K562 (cell line): ENCODE measurements at regions not wholly inside any gene's neighbourhood (a gene's known extent, or its start where the extent isn't known, plus 50 kb on each side); places are given as distances from the start of the nearest gene placed in this dataset.

Source experiments
- ATAC-seq: fragments of 200-7000 bp; cut with Tn5 transposase; 3 replicates; pipeline ENCODE4 v1.9.1; 2020; ENCODE audit warnings: moderate library complexity
- BruUV-seq: library from RNA; stranded (reverse); fragments of 400-500 nt; replicated peaks from 2 replicates; lab custom pipeline; 2021; lab: Mats Ljungman, UMichigan
- CTCF ChIA-PET: fragments of 300-600 bp; formaldehyde crosslinking; extraction: SDS; loops from one replicate; lab custom pipeline; 2021; ENCODE audit warnings: low intra/inter-chr PET ratio; lab: Yijun Ruan, JAX
- POLR2A ChIA-PET: fragments of 300-600, 350-650 bp; sonication (Branson Sonifier 250); formaldehyde crosslinking; extraction: SDS; loops from one replicate; lab custom pipeline; 2021; ENCODE audit warnings: antibody characterized with exemption, inconsistent platforms; lab: Yijun Ruan, JAX
- DNase-seq, 4 experiments: peaks; one replicate each; pipeline versions ENCODE4 v3.0.0 to v3.0.0-alpha.2; 2011 to 2018; ENCODE audit warnings: low spot score in 3 of 4, mixed read lengths in 3 of 4; ENCODE audit errors: extremely low read depth in 1 of 4
- FAIRE-seq: peaks from 2 replicates; lab custom pipeline; 2011; peaks lifted over from hg19 to GRCh38; lab: Jason Lieb, UNC
- H2AFZ ChIP-seq: 2 replicates; pipeline ENCODE4 v1.6.0; 2011; ENCODE audit warnings: low read depth, low read length, control low read depth, inconsistent platforms
- H3K27ac ChIP-seq: fragments of 200-600 bp; 3 replicates; pipeline ENCODE4 v1.8.0; 2011; ENCODE audit warnings: low read depth, mild to moderate bottlenecking, control low read depth, inconsistent platforms, low read length, moderate library complexity, mixed read lengths; ENCODE audit errors: extremely low read depth
- H3K27me3 ChIP-seq, 2 experiments: fragments of 300-600 bp in 1 of 2; 2 replicates in 1 of 2; 3 replicates in 1 of 2; pipeline versions ENCODE4 v1.6.0 to v1.8.0; 2011; ENCODE audit warnings: inconsistent platforms in 2 of 2, low read length in 2 of 2, mild to moderate bottlenecking in 1 of 2, mixed read lengths in 1 of 2, moderate library complexity in 1 of 2; ENCODE audit not compliant: control insufficient read depth in 2 of 2, insufficient read depth in 2 of 2
- H3K36me3 ChIP-seq: fragments of 300-600 bp; 3 replicates; pipeline ENCODE4 v1.8.0; 2011; ENCODE audit warnings: mild to moderate bottlenecking, low read length, inconsistent platforms; ENCODE audit not compliant: control insufficient read depth, insufficient read depth
- H3K4me1 ChIP-seq, 2 experiments: fragments of 200-600 bp in 1 of 2; replicated peaks in 1 of 2; 2 replicates in 1 of 2; 3 replicates in 1 of 2; pipeline versions ENCODE4 v1.5.1 to v1.8.0; 2011; ENCODE audit warnings: inconsistent platforms in 2 of 2, low read length in 2 of 2, mild to moderate bottlenecking in 1 of 2, mixed read lengths in 1 of 2, moderate library complexity in 1 of 2; ENCODE audit not compliant: control insufficient read depth in 2 of 2, insufficient read depth in 2 of 2
- H3K4me2 ChIP-seq: 2 replicates; pipeline ENCODE4 v1.6.1; 2011; ENCODE audit warnings: low read length, control low read depth, inconsistent platforms, mixed read lengths; ENCODE audit not compliant: insufficient read depth
- H3K4me3 ChIP-seq: fragments of 200-600 bp; sonication (generic), shearing (Covaris generic); 2 replicates; pipeline ENCODE4 v1.5.1; 2016; ENCODE audit warnings: control low read depth, inconsistent platforms
- H3K79me2 ChIP-seq: fragments of 200-600 bp; 3 replicates; pipeline ENCODE4 v1.8.0; 2011; ENCODE audit warnings: low read length, inconsistent platforms; ENCODE audit not compliant: control insufficient read depth, insufficient read depth
- H3K9ac ChIP-seq, 2 experiments: 2 replicates each; pipeline versions ENCODE4 v1.6.0 to v1.6.1; 2011; ENCODE audit warnings: low read depth in 2 of 2, low read length in 2 of 2, control low read depth in 1 of 2, inconsistent platforms in 1 of 2, mild to moderate bottlenecking in 1 of 2, mixed read lengths in 1 of 2; ENCODE audit not compliant: insufficient read depth in 1 of 2
- H3K9me1 ChIP-seq: one replicate; pipeline ENCODE4 v1.6.0; 2011; ENCODE audit warnings: inconsistent platforms, mild to moderate bottlenecking, low read length, moderate library complexity; ENCODE audit not compliant: control insufficient read depth, insufficient read depth
- H3K9me3 ChIP-seq: replicated peaks from 2 replicates; pipeline ENCODE4 v1.5.1; 2011; ENCODE audit warnings: low read depth, low read length, inconsistent platforms; ENCODE audit not compliant: control insufficient read depth, insufficient read depth
- H4K20me1 ChIP-seq: replicated peaks from 2 replicates; pipeline ENCODE4 v1.6.1; 2011; ENCODE audit warnings: low read length, inconsistent platforms, mixed read lengths; ENCODE audit not compliant: control insufficient read depth, insufficient read depth
- CBX5 ChIP-seq: IDR thresholded peaks from 2 replicates; pipeline ENCODE4 v1.6.1; 2014; ENCODE audit warnings: low read depth, borderline replicate concordance
- CREB1 ChIP-seq, 2 experiments: sonication (generic) in 1 of 2; formaldehyde crosslinking in 1 of 2; IDR thresholded peaks; 2 replicates each; pipeline versions ENCODE4 v1.6.1 to v1.8.0; 2012 to 2022; ENCODE audit warnings: inconsistent platforms in 1 of 2, mild to moderate bottlenecking in 1 of 2, missing genetic modification reagents in 1 of 2, moderate library complexity in 1 of 2
- CTBP1 ChIP-seq: fragments of 450-650 bp; IDR thresholded peaks from 2 replicates; pipeline ENCODE4 v1.6.1; 2016; ENCODE audit warnings: borderline replicate concordance
- EGR1 ChIP-seq: fragments of 450-650 bp; conservative IDR thresholded peaks from 2 replicates; pipeline ENCODE4 v1.6.1; 2017; ENCODE audit warnings: mild to moderate bottlenecking
- FOS ChIP-seq: IDR thresholded peaks from 3 replicates; pipeline ENCODE4 v1.6.1; 2011; ENCODE audit not compliant: insufficient read length; ENCODE audit errors: extremely low read depth
- HDAC1 ChIP-seq, 2 experiments: fragments of 450-650 bp; IDR thresholded peaks; 2 replicates each; pipeline ENCODE4 v1.6.1; 2016 to 2017; ENCODE audit warnings: inconsistent platforms in 1 of 2, mild to moderate bottlenecking in 1 of 2, moderate library complexity in 1 of 2
- HMGN3 ChIP-seq: IDR thresholded peaks from 2 replicates; pipeline ENCODE4 v1.6.1; 2011; ENCODE audit warnings: borderline replicate concordance, low read depth, mild to moderate bottlenecking, mixed read lengths, low read length; ENCODE audit not compliant: insufficient read length; ENCODE audit errors: extremely low read depth
- KDM1A ChIP-seq, 2 experiments: fragments of 450-650 bp; IDR thresholded peaks; 2 replicates each; pipeline ENCODE4 v1.6.1; 2016; ENCODE audit warnings: mild to moderate bottlenecking in 2 of 2
- POLR2AphosphoS5 ChIP-seq: IDR thresholded peaks from 2 replicates; pipeline ENCODE4 v1.6.1; 2011; ENCODE audit warnings: mild to moderate bottlenecking, low read depth, low read length, moderate library complexity; ENCODE audit not compliant: control insufficient read depth, insufficient read depth
- RBFOX2 ChIP-seq: fragments of 200-400 bp; formaldehyde crosslinking; IDR thresholded peaks from 2 replicates; pipeline ENCODE4 v1.6.1; 2017; ENCODE audit warnings: low read depth, mild to moderate bottlenecking, low read length, moderate library complexity
- ZNF24 ChIP-seq: fragments of 450-650 bp; IDR thresholded peaks from 2 replicates; pipeline ENCODE4 v1.6.1; 2016
- WGBS: fragments of 100-300 bp; shearing (Covaris generic); methylation state at CpG from one replicate; pipeline ENCODE4 v1.1.6; 2016; ENCODE audit warnings: low coverage, mixed read lengths; ENCODE audit not compliant: insufficient coverage; ENCODE audit errors: missing lambda C conversion rate; 5-methylcytosine and 5-hydroxymethylcytosine counted together
- in situ Hi-C: fragments of 300-500 bp; cut with MboI; formaldehyde crosslinking; loops from 4 replicates; pipeline ENCODE4 v1.15.0; 2018; ENCODE audit warnings: inconsistent platforms, mixed read lengths
- intact Hi-C: fragments of 100-400 bp; cut with micrococcal nuclease; formaldehyde crosslinking; loops from 2 replicates; pipeline ENCODE4 v1.14.2; 2022
- TF ChIP-seq, protein P1 (sequence below), 2 experiments: fragments of 450-650 bp; IDR thresholded peaks; 2 replicates each; pipeline ENCODE4 v1.6.1; 2016
- TF ChIP-seq, protein P2 (sequence below): fragments of 450-650 bp; IDR thresholded peaks from 2 replicates; pipeline ENCODE4 v1.6.1; 2016; ENCODE audit warnings: borderline replicate concordance
- TF ChIP-seq, protein P3 (sequence below): fragments of 450-650 bp; formaldehyde crosslinking; conservative IDR thresholded peaks from 2 replicates; pipeline ENCODE4 v1.4.0; 2022; ENCODE audit warnings: mild to moderate bottlenecking, missing genetic modification characterization
- TF ChIP-seq, protein P4 (sequence below), 2 experiments: fragments of 200-800 bp in 1 of 2; sonication (Bioruptor generic) in 1 of 2; sonication (generic) in 1 of 2; formaldehyde crosslinking in 1 of 2; IDR thresholded peaks in 1 of 2; conservative IDR thresholded peaks in 1 of 2; 2 replicates each; pipeline versions ENCODE4 v1.5.0 to v1.6.1; 2016 to 2020; ENCODE audit warnings: missing compliant biosample characterization in 1 of 2, missing genetic modification characterization in 1 of 2, missing genetic modification reagents in 1 of 2

DNA sequence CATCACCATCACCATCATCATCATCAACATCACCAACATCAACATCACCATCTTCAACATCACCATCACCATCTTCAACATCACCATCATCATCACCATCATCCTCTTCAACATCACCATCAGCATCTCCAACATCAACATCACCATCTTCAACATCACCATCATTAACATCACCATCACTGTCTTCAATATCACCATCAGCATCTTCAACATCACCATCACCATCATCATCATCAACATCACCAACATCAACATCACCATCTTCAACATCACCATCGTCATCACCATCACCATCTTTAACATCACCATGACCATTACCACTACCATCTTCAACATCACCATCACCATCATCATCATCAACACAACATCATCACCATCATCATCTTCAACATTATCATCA is 267.2 kb downstream of the SP3 start:
- intact Hi-C loops: no loop called here
- Histone ChIP-seq H3K4me1 (no peaks in the 10 kb centered on the region), H3K9ac (no peak overlapping the region), H3K4me2 (no peak overlapping the region), H3K27ac (no peak overlapping the region), H3K36me3 (no peaks in the 10 kb centered on the region), H3K4me3 (no peak overlapping the region), H3K9me1 (no peaks in the 10 kb centered on the region), H3K9me3 (no peaks in the 10 kb centered on the region), H2AFZ (no peak overlapping the region), H4K20me1 (no peaks in the 10 kb centered on the region), H3K79me2 (no peaks in the 10 kb centered on the region), H3K27me3 (no peaks in the 10 kb centered on the region)
- 0% methylated on average over 1 of the region's 1 CpG for WGBS
- FAIRE-seq (peak; percentile 74), DNase-seq (no peak), ATAC-seq (no peak)
- in situ Hi-C loops: no loop called here
- ChIA-PET CTCF (interaction anchor here (0.6 kb wide), 1 partner anchor 414 kb away, joined by 7 read pairs; no protein-coding TSS in a partner anchor), POLR2A (no interaction called here)
- no TSS peak for BruUV-seq
- TF ChIP-seq, protein P1, sequence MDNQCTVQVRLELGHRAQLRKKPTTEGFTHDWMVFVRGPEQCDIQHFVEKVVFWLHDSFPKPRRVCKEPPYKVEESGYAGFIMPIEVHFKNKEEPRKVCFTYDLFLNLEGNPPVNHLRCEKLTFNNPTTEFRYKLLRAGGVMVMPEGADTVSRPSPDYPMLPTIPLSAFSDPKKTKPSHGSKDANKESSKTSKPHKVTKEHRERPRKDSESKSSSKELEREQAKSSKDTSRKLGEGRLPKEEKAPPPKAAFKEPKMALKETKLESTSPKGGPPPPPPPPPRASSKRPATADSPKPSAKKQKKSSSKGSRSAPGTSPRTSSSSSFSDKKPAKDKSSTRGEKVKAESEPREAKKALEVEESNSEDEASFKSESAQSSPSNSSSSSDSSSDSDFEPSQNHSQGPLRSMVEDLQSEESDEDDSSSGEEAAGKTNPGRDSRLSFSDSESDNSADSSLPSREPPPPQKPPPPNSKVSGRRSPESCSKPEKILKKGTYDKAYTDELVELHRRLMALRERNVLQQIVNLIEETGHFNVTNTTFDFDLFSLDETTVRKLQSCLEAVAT (IDR thresholded peaks at IDR 0.05): 0 out of 4 replicates have a peak, but pooled peaks of 1 of the 2 experiments have one; percentile 27
- TF ChIP-seq ZNF24 (no peak), HDAC1 (IDR thresholded peaks at IDR 0.05) (peak in 1 of 2 experiments; percentile 60; a peak in 1 of 4 replicates), CTBP1 (peak; percentile 76; the same call in 1 of the 2 replicates), RBFOX2 (no peak), HMGN3 (no peak), CREB1 (IDR thresholded peaks at IDR 0.05) (no peak), CREB1 (CRISPR knock-in tag; IDR thresholded peaks at IDR 0.05) (no peak), CBX5 (no peak), POLR2AphosphoS5 (no peak), FOS (no peak), EGR1 (no peak), KDM1A (IDR thresholded peaks at IDR 0.05) (peak; percentile 63 to 64)
- TF ChIP-seq, protein P2, sequence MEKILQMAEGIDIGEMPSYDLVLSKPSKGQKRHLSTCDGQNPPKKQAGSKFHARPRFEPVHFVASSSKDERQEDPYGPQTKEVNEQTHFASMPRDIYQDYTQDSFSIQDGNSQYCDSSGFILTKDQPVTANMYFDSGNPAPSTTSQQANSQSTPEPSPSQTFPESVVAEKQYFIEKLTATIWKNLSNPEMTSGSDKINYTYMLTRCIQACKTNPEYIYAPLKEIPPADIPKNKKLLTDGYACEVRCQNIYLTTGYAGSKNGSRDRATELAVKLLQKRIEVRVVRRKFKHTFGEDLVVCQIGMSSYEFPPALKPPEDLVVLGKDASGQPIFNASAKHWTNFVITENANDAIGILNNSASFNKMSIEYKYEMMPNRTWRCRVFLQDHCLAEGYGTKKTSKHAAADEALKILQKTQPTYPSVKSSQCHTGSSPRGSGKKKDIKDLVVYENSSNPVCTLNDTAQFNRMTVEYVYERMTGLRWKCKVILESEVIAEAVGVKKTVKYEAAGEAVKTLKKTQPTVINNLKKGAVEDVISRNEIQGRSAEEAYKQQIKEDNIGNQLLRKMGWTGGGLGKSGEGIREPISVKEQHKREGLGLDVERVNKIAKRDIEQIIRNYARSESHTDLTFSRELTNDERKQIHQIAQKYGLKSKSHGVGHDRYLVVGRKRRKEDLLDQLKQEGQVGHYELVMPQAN: 0 out of 2 replicates have a peak, but pooled peaks have one; percentile 40
- TF ChIP-seq, protein P3, sequence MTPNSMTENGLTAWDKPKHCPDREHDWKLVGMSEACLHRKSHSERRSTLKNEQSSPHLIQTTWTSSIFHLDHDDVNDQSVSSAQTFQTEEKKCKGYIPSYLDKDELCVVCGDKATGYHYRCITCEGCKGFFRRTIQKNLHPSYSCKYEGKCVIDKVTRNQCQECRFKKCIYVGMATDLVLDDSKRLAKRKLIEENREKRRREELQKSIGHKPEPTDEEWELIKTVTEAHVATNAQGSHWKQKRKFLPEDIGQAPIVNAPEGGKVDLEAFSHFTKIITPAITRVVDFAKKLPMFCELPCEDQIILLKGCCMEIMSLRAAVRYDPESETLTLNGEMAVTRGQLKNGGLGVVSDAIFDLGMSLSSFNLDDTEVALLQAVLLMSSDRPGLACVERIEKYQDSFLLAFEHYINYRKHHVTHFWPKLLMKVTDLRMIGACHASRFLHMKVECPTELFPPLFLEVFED (CRISPR knock-in tag): peak; percentile 43; the same call in 1 of the 2 replicates
- TF ChIP-seq, protein P4, sequence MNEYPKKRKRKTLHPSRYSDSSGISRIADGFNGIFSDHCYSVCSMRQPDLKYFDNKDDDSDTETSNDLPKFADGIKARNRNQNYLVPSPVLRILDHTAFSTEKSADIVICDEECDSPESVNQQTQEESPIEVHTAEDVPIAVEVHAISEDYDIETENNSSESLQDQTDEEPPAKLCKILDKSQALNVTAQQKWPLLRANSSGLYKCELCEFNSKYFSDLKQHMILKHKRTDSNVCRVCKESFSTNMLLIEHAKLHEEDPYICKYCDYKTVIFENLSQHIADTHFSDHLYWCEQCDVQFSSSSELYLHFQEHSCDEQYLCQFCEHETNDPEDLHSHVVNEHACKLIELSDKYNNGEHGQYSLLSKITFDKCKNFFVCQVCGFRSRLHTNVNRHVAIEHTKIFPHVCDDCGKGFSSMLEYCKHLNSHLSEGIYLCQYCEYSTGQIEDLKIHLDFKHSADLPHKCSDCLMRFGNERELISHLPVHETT (CRISPR knock-in tag; conservative IDR thresholded peaks at IDR 0.05 in 1 of 2, IDR thresholded peaks at IDR 0.05 in 1 of 2): no peak
